HG02571 (cell line): ENCODE measurements at regions not wholly inside any gene's neighbourhood (a gene's known extent, or its start where the extent isn't known, plus 50 kb on each side); places are given as distances from the start of the nearest gene placed in this dataset.
"Not testable (repeated sequence)": the region's sequence is repeated elsewhere in the genome, so short reads cannot be mapped to it uniquely, and the experiment has no call there.

Source experiments
- ATAC-seq: cut with Tn5 transposase; IDR thresholded peaks from one replicate; pipeline ENCODE4 v1.9.1; 2021; ENCODE audit warnings: mild to moderate bottlenecking, moderate library complexity; ENCODE audit not compliant: unreplicated experiment

GRCh38 chr14:86780876-86781510, 1212.0 kb downstream of the GALC start:
- no peak for ATAC-seq

GRCh38 chr14:86780461-86780860, 1212.5 kb downstream of the GALC start:
- ATAC-seq, result no peak

GRCh38 chr14:86779416-86779815, 1213.6 kb downstream of the GALC start:
- no peak for ATAC-seq

GRCh38 chr14:86777963-86778602, 1214.9 kb downstream of the GALC start:
- ATAC-seq, result no peak

- ATAC-seq, result not testable (repeated sequence)
These were observed 1217.1 kb downstream of the GALC start for GRCh38 chr14:86775896-86776295.

GRCh38 chr14:86774916-86775315, 1218.1 kb downstream of the GALC start:
- ATAC-seq, result no peak

GRCh38 chr14:86772075-86772474, 1220.9 kb downstream of the GALC start:
- ATAC-seq, result no peak

- no peak for ATAC-seq
These were observed 1222.8 kb downstream of the GALC start for GRCh38 chr14:86770186-86770585.

GRCh38 chr14:86766469-86766868, 1226.5 kb downstream of the GALC start:
- ATAC-seq, result no peak

- no peak for ATAC-seq
These were observed 1231.4 kb downstream of the GALC start for GRCh38 chr14:86761611-86762010.

- ATAC-seq, result no peak
These were observed 1226.7 kb downstream of the FLRT2 start for GRCh38 chr14:86756521-86757190.

GRCh38 chr14:86750488-86750887, 1220.5 kb downstream of the FLRT2 start:
- ATAC-seq, result not testable (repeated sequence)

- no peak for ATAC-seq
These were observed 1209.8 kb downstream of the FLRT2 start for GRCh38 chr14:86739761-86740160.

- not testable (repeated sequence) for ATAC-seq
These were observed 1201.5 kb downstream of the FLRT2 start for GRCh38 chr14:86731427-86731826.

- ATAC-seq, result no peak
These were observed 1193.3 kb downstream of the FLRT2 start for GRCh38 chr14:86723254-86723624.

- no peak for ATAC-seq
These were observed 1192.8 kb downstream of the FLRT2 start for GRCh38 chr14:86722612-86723253.

GRCh38 chr14:86714575-86714974, 1184.6 kb downstream of the FLRT2 start:
- no peak for ATAC-seq

GRCh38 chr14:86714153-86714552, 1184.2 kb downstream of the FLRT2 start:
- no peak for ATAC-seq

- ATAC-seq, result no peak
These were observed 1182.8 kb downstream of the FLRT2 start for GRCh38 chr14:86712727-86713126.

- ATAC-seq, result no peak
These were observed 1182.2 kb downstream of the FLRT2 start for GRCh38 chr14:86712176-86712575.

GRCh38 chr14:86708846-86709339, 1178.9 kb downstream of the FLRT2 start:
- no peak for ATAC-seq

- ATAC-seq, result no peak
These were observed 1177.1 kb downstream of the FLRT2 start for GRCh38 chr14:86707071-86707470.
